ENCODE measurements at regions not wholly inside any gene's neighbourhood (a gene's known extent, or its start where the extent isn't known, plus 50 kb on each side); places are given as distances from the start of the nearest gene placed in this dataset.
A peak's percentile ranks its signal among the peaks of the same experiment; 100 is the strongest.

DNA sequence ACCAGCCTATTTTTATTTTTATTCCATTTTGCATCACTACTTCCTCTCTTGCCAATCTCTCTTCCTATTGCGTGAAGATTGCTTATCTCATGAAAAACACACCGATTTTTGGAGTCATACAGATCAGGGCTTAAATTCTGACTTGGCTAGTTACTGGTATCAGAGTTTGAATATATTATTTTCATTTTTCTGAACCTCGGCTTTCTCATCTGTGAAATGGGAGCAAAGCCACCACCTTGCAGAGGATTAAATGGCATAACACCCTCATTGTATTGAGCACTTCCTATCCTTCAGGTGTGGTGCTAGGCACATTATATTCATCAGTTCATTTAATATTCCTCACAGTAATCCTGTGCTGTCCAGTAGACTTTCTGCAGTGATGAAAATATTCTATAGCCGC, 208.8 kb downstream of the HAPSTR1 start:
- DNase-seq (ENCODE audit: low read depth in 2 of 2): no peak

DNA sequence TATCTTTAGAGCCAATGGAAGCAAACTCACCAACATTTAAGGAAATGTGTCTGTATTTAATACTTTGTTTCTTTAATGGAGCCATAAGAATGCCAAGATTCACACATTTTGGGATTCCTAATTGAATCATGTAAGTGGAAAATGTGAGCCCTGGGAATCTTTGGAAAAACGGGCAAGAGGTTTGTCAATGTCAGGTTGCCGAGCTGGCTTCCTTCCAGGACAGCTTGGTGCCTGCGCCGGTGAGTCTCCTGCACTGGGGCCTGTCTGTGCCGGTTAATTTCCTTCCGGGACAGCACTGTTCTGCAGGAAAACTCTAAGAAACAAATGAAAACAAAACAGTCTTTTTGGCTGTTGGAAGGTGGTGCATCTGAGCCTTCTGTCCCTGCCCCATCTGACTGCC, 210.6 kb downstream of the HAPSTR1 start:
- DNase-seq (ENCODE audit: low read depth in 2 of 2): peak; percentile 6 to 45

DNA sequence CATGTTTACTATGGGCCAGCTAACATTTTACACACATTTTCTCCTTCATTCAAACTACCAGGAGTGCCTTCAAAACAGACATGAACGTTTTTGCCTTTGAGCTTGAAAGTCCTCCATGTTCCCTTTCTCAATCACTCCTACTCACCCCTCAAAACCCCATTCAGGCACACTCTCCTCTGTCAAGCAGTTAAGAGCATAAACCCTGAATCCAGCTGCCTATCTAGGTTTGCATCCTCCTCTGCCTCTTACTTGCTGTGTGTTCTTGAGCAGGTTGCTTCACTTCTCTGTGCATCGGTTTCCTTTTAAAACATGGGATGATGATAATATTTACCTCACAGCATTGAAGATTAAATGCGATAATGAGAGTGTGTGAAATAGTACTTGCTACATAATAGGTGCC, 215.3 kb downstream of the HAPSTR1 start:
- DNase-seq (ENCODE audit: low read depth in 2 of 2): no peak

DNA sequence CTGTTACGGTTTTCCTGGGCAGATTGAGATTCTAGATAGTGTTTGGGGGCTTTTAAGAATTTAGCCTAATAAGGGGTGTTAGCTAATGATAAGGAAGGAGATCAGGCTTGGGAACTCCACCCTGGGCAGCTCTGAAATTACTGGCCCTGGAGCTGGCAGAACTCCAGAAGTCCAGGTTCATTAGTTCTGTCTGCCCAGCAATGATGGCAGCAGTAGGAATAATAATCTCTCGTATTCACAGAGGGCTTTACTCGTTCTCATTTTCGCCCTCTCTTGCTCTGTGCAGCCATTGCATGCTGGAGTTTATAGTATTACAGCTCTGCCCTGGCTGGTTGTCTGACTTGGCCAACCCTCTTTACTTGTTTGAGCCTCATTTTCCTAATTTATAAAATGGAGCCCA, 216.0 kb downstream of the HAPSTR1 start:
- DNase-seq (ENCODE audit: low read depth in 2 of 2): no peak

DNA sequence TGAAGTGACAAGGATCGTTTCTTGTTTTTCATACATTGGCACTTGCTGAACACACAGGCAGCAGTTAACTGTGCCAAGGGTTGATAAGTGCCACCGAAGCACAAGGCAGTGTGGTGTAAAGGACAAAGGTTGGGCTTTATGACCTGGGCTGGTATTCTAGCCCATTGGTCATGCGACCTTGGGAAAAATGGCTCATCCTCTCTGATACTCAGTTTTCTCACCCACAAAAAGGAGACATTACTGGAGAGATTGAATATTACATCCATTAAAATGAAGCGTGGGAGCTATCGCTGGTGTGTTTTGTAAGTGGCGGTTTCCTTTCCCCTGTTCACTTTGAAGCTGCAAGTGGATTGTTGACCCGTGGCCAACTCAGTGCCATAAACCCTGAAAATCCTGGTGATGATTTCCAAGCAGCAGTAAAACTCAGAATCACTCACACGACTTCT, 216.9 kb downstream of the HAPSTR1 start:
- DNase-seq (ENCODE audit: low read depth in 2 of 2): no peak

DNA sequence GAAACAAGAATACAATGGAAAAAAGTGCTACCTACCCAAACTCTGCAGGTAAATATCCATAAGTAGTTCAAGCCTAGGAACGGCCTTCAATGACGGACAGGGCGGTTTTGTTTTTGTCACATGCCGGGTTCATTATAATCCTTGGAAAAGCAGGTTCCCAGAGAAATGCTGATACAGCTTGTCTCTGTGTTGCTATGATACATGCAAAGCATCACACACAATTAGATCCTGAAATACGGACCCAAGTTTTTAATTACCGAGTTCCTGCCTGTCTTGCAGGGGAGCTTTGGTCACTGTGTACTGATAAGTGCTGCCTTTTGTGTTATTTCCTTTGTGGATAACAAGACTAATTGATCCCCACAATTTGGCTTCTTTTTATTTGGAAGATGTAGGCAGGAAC, 217.4 kb downstream of the HAPSTR1 start:
- no peak for DNase-seq (ENCODE audit: low read depth in 2 of 2)

DNA sequence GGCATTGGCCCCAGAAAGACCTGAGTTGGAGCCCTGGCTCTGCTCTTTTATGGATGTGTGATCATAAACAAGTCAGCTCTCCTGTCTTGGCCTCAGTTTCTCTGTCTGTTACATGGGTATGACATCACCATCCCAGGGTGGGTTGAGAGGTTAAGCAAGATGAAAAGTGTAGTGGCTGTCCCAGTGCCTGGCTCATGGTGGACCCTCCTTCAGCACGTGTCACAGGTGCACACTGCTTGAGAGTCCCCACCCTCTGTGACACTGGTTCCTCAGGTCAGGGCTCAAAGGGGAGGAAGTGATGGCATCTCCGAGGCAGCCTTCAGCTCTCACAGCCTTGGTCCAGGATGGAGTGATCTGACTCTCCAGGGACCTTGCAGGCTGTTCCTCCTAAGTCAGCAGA, 218.4 kb downstream of the HAPSTR1 start:
- no peak for DNase-seq (ENCODE audit: low read depth in 2 of 2)

DNA sequence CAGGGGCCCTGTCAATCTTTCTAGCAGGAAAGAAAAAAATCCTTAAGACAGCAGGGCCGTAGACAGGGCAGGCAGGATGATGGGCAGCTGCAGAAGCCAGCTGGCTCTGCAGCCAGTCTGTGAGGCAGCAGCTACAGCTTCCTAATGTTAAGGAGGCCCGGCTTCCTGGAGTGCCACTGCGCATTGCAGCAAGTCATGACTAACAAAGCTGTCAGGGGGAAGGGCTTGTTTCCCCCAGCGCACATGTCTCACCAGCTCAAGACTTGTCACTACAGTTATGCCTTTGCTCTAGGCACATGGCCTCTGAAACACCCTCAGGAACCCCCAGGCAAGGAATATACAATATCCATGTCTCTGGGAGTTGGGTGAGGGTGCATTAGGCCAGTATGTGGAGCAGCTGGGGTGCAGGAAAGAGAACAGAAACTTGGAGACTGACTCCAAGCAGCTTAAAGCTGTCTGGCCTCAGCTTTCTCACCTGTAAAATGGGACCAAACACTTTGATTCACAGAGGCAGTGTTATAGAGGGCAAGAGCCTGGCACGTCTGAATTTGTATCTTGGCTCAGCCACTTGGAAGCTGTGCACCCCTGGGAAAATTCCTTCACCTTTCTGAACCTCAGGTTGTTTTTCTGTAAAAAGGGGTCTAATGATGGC, 220.0 kb downstream of the HAPSTR1 start:
- DNase-seq (ENCODE audit: low read depth in 2 of 2): peak in 1 of 2 donors; percentile 82

DNA sequence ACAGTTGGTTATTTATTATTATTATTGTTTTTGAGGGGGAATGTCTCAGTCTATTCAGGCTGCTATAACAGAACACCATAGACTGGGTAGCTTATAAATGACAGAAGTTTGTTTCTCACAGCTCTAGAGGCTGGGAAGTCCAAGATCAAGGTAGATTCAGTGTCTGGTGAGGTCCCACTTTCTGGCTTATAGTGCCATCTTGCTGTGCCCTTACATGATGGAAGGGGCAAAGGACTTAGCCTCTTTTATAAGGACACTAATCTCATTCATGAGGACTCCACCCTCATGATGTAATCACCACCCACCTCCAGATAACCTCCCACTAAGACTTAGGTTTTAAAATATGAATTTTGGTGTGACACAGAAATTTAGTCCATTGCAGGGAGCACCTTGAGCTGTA, 224.6 kb downstream of the HAPSTR1 start:
- DNase-seq (ENCODE audit: low read depth in 2 of 2): no peak

DNA sequence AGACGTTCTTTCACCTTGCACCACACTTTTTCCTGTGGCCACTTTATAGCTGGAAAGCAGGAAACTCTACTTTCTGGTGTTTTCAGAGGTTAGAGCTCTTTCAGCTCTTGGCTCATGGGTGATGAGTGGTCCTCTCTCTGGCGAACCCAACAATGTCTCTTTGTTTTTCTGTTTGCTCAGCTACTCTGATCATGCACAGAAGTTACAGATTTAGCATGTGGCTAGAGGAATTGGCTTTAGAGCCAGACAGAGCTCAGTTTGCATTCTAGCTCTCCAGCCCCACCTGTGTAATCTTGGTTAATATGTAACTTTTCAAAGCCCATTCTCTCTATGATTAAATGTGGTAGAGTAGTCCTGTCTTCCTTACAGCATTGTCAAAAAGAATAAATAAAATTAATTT, 225.2 kb downstream of the HAPSTR1 start:
- no peak for DNase-seq (ENCODE audit: low read depth in 2 of 2)

DNA sequence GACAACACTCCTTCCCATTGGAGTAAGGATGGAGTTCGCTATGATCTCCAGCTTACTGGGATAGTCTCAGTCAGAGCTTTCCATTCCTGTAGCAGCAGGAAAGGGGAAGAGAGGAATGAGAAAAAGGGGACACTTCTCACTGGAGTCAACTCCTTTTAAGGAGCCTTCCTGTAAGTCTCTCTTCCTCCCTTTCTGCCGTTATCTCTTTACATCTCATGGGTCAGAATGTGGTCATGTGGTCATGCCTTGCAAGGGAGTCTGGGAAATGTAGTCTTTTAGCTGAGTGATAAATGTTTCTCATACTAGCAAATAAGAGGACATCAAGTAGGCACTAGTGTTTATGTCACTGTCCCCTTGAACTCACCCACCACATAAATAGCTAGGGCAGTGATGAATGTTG, 227.3 kb downstream of the HAPSTR1 start:
- DNase-seq (ENCODE audit: low read depth in 2 of 2): no peak

DNA sequence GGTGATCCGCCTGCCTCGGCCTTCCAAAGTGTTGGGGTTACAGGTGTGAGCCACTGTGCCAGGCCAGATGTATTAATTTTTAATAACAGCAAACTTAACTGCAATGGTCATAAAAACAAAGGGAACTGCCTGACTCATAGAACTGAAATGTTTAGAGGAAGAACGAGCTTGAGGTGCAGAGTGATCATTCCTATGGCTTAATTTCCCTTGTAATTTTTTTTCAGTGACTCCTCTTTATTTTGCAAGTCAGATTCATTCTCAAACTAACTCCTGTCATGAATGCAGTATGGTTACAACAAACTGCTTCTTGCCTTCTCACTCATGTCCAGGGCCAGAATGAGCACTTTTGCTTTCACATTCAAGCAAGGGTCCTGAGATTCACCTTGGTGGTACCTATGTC, 231.3 kb downstream of the HAPSTR1 start:
- DNase-seq (ENCODE audit: low read depth in 2 of 2): peak in 1 of 2 donors; percentile 27

DNA sequence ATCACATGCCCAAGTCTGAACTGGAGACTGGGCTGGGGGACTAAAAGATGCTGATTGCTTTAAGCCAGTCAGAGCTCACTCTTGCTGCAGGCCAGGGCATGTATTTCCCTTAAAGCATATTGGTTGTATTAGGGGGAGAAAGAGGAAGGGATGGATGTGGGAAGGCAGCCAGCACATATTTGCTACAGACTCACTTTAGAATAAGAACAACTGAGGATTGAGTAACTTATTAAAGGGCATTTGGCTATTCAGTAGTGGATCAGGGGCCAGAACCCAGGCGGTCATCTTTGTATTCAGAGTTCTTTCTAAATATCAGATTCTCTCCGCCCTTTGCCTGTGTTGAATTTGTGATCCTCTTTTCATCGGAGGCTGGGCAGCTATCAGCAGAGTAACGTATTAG, 231.7 kb downstream of the HAPSTR1 start:
- DNase-seq (ENCODE audit: low read depth in 2 of 2): no peak

DNA sequence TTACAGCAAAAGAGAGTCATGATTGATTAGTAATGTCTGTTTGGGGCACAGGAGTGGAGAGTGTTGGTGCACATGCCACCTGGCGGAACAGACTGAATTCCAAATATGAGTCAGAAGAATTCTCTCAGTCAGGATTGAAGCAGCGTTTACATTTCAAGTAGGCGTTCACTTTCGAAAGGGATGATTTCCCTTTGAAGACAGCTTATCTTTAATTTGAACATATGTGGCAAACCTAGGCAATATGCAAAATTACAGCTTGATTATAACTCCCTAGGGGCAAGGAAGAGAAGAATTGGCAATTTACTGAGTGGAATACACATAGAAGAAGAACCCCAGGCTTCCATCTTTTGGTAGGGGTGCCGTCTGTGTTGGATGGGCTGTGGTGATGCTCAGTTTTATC, 235.8 kb downstream of the HAPSTR1 start:
- DNase-seq (ENCODE audit: low read depth in 2 of 2): no peak

DNA sequence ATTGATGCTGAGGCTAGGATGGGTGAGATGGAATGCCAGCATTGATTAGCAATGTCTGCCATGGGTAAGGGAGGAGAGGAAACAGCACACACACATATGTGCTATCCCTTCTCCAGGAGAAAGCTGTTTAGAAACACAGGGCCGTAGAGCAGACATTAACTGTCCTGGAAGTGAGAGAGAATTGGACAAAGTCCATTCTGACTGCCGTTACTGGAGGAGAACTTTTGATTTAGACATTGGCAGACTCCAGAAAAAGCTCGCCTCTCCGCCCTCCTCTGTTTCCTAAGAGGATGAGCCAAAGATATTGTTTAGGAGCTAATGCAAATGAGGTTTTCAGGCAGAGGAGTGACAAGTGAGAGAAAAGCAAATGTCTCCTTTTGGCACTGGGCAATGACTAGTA, 237.0 kb downstream of the HAPSTR1 start:
- no peak for DNase-seq (ENCODE audit: low read depth in 2 of 2)

DNA sequence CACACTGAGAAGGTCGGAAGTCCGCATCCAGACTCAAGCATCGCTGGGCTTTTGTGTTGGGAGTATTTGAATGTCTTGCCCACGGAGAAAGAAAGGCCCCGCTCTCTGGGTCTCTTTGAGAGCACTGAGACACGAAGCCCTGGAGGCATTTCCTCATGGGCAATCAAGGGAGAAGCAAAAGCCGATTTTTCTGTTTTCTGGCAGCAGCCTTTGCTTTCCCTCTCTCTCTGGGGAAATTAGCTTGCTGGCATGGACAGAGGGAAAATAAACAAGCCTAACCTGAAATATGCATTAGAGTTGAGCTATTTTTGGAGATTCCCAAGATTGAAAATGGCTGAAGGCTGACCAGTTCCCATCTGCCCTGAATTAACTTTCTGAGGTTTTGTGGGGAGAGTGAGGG, 238.7 kb downstream of the HAPSTR1 start:
- no peak for DNase-seq (ENCODE audit: low read depth in 2 of 2)

DNA sequence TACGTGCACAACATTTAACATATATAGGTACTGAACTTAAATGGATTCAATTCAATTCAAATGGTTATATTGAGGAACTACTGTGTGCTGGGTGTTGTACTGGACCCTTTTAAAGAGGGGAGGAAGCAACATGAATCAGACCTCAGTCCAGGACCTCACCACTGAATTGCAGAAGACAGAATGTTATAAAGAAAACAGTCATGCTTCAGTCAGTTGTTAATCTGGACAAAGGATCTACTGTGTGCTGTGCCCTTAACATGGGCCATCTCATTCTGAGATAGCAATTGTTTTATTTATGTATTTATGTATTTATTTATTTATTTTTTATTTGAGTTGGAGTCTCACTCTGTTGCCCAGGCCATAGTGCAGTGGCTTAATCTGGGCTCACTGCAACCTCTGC, 240.1 kb downstream of the HAPSTR1 start:
- DNase-seq (ENCODE audit: low read depth in 2 of 2): no peak

DNA sequence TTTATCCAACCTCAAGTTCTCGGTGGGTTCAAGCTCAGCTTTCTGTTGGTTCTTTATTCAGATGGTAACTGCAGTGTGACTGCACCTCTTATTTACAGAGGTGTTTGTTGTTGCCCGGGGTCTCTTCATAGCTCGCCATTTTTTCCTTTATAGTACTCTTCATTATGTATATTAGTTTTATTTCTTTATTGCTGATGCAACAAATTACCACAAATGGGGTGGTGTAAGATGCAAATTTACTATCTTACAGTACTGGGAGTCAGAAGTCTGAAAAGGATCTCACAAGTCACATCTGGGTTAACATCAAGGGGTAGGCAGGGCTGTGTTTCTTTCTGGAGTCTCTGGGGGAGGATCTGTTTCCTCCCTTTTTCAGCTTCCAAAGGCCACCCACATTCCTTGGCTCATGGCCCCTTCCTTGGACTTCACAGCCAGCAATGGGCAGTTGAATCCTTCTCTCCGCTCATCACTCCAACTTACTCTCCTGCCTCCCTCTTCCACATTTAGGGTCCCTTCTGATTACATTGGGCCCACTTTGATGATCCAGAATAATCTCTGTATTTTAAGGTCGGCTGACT, 241.2 kb downstream of the HAPSTR1 start:
- no peak for DNase-seq (ENCODE audit: low read depth in 2 of 2)

DNA sequence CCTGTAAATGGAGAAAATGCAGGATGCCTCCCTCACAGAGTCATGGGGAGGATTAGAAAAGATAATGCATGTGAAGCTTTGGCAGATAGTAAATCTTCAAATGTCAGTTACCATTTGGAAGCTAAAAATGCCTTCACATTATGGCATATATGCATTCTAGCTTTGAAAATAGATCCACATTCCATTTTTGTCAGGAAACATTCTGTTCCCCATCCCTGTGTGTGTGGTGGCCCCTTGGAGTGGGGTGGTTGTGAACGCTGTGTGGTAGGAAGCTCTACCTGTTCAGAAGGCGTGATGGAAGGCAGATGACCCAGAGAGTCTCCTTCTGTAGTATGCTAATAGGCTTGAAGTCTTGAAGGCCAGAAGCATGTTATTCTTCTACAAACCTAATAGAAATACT, 242.0 kb downstream of the HAPSTR1 start:
- no peak for DNase-seq (ENCODE audit: low read depth in 2 of 2)

DNA sequence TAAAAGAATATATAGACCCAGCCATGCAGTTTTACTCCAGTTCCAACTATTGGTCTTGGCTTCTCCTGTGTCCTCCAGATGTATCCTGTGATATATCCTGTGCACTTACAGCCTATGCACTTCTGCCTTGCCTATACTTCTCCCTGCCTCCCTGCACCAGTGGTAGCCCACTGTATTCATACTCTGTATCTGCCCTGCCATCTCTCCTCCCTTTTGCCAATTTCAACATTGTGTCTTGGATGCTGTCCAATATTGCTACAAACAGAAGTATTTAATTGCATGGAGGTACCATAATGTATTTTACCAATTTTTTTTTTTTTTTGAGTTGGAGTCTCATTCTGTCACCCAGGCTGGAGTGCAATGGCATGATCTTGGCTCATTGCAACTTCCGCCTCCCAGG, 242.7 kb downstream of the HAPSTR1 start:
- DNase-seq (ENCODE audit: low read depth in 2 of 2): peak; percentile 22 to 62

DNA sequence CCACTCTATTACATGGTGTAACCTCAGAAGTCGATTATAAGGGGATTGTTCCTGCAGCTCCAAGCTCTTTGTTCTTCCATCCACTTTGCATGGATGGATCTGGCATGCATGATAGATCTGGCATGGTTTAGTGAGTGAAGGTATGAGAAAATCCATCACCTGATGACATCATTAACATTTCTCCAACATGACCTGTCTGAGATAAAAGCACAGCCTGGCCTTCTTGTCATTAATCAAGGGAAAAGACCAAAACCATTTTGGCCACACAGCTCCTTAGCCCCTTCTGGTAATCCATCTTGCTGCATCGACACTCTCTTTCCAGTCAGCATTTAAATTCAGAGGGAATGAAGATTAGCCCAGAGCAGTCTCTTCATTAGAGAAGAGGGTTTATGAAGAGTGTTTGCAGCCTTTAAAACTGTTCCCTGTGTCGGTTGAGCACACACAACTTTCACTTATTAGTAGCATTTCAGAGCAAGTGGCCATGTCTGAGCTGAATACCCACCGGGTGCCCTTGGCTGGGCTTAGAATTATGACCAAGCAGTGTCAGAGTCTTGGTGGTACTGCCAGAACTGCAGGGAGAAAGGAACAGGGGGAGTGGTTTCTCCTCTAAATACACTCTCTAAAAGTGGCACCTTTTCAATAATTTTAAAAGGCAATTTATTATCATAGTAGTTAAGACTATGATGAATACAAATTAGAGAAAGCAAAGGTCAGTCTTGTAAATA, 246.0 kb downstream of the HAPSTR1 start:
- DNase-seq (ENCODE audit: low read depth in 2 of 2): no peak

DNA sequence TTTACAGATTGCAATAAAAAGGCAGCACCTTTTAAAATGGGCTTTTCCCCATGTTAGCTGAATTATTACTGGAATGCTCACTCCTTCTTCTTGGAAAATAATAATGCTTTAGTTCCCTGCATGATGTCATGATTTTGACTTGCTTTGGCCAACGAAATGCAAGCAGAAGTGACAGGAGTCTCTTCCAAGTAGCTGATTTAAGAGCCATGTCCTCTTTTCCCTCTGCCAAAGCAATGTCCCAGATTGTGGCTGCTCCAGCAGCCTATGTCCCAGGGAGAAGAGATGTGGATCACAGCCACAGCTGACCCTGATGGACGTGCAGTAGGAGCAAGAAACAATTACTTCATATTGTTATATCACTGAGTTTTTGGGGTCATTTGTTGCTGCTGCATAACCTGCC, 246.6 kb downstream of the HAPSTR1 start:
- DNase-seq (ENCODE audit: low read depth in 2 of 2): no peak

DNA sequence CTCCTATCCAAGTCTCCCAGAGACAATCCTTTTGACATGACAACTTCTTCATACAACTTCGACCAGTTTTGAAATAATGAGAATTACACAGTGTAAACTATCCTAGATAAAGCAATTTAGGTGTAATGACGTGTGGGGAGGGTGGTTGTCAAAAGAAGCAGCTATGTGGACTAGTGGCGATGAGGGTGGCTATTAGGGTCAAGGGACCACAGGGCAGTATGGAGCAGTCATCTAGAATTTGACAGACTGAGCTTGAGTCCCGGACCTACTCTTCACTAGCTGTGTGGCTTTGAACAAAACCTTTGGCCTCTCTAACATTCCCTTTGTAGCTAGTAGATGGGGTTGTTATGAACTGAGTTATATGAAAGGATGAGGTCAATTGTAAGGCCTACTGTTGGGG, 247.1 kb downstream of the HAPSTR1 start:
- no peak for DNase-seq (ENCODE audit: low read depth in 2 of 2)

All from lung microvascular endothelial cell (primary cell).